Naive thymus-derived CD4-positive, alpha-beta T cell (primary cell): ENCODE measurements at regions not wholly inside any gene's neighbourhood (a gene's known extent, or its start where the extent isn't known, plus 50 kb on each side); places are given as distances from the start of the nearest gene placed in this dataset.
"Not testable (repeated sequence)": the region's sequence is repeated elsewhere in the genome, so short reads cannot be mapped to it uniquely, and the experiment has no call there.

Experiments
- ATAC-seq: fragments of 150-1000 bp; cut with Tn5 transposase; 2 replicates; pipeline ENCODE4 v1.10.0; 2021; ENCODE audit warnings: mild to moderate bottlenecking, moderate library complexity
- CTCF ChIA-PET: fragments of 350-600 bp; sonication (Branson Sonifier 250); formaldehyde crosslinking; loops from one replicate; lab custom pipeline; 2021; ENCODE audit warnings: antibody characterized with exemption; lab: Charles Lee
- POLR2A ChIA-PET: fragments of 350-600 bp; sonication (Branson Sonifier 250); formaldehyde crosslinking; loops from one replicate; lab custom pipeline; 2021; ENCODE audit warnings: antibody characterized with exemption, inconsistent platforms; lab: Charles Lee
- DNase-seq, 9 donors: peaks; one replicate each; pipeline versions ENCODE4 v3.0.0 to v3.0.0-alpha.2; 2020 to 2022; ENCODE audit warnings: mixed read lengths in 1 of 9
- H3K27ac ChIP-seq: one replicate; pipeline ENCODE4 v1.7.0; 2013; ENCODE audit warnings: mild to moderate bottlenecking, low read depth, low read length, moderate library complexity
- H3K27me3 ChIP-seq, 2 donors: one replicate each; pipeline ENCODE4 v1.7.0; 2013; ENCODE audit warnings: low read length in 2 of 2, mild to moderate bottlenecking in 2 of 2, moderate library complexity in 2 of 2; ENCODE audit not compliant: control insufficient read depth in 2 of 2, insufficient read depth in 2 of 2
- H3K36me3 ChIP-seq, 3 experiments: 1 replicate in 2 of 3; 2 replicates in 1 of 3; pipeline ENCODE4 v1.7.0; 2013; ENCODE audit warnings: low read length in 3 of 3, mild to moderate bottlenecking in 3 of 3, moderate library complexity in 1 of 3; ENCODE audit not compliant: insufficient read depth in 3 of 3, control insufficient read depth in 2 of 3
- H3K4me1 ChIP-seq, 2 donors: one replicate each; pipeline ENCODE4 v1.7.0; 2013; ENCODE audit warnings: low read length in 2 of 2, mild to moderate bottlenecking in 2 of 2, moderate library complexity in 1 of 2; ENCODE audit not compliant: control insufficient read depth in 2 of 2, insufficient read depth in 2 of 2
- H3K4me3 ChIP-seq: 2 replicates; pipeline ENCODE4 v1.7.0; 2013; ENCODE audit warnings: mild to moderate bottlenecking, low read length
- H3K9me3 ChIP-seq, 3 experiments: 1 replicate in 2 of 3; 2 replicates in 1 of 3; pipeline ENCODE4 v1.7.0; 2013; ENCODE audit warnings: low read length in 3 of 3; ENCODE audit not compliant: control insufficient read depth in 2 of 3
- H3K27ac Mint-ChIP-seq, 9 donors: one replicate each; pipeline ENCODE4 v1.8.0; 2020 to 2022; ENCODE audit warnings: mixed read lengths in 9 of 9, mild to moderate bottlenecking in 8 of 9, moderate library complexity in 5 of 9, inconsistent platforms in 2 of 9
- H3K27me3 Mint-ChIP-seq, 5 donors: one replicate each; pipeline ENCODE4 v1.8.0; 2021 to 2022; ENCODE audit warnings: mixed read lengths in 5 of 5, mild to moderate bottlenecking in 1 of 5
- H3K36me3 Mint-ChIP-seq, 5 donors: one replicate each; pipeline ENCODE4 v1.8.0; 2020 to 2022; ENCODE audit warnings: mixed read lengths in 5 of 5, mild to moderate bottlenecking in 3 of 5, inconsistent platforms in 1 of 5
- H3K4me1 Mint-ChIP-seq, 7 donors: one replicate each; pipeline ENCODE4 v1.8.0; 2020 to 2022; ENCODE audit warnings: mixed read lengths in 7 of 7, mild to moderate bottlenecking in 3 of 7, inconsistent platforms in 1 of 7
- H3K4me3 Mint-ChIP-seq, 10 donors: one replicate each; pipeline ENCODE4 v1.8.0; 2020 to 2022; ENCODE audit warnings: mild to moderate bottlenecking in 10 of 10, mixed read lengths in 10 of 10, moderate library complexity in 6 of 10, inconsistent platforms in 2 of 10
- H3K9me3 Mint-ChIP-seq, 11 donors: one replicate each; pipeline ENCODE4 v1.8.0; 2020 to 2022; ENCODE audit warnings: mixed read lengths in 11 of 11, mild to moderate bottlenecking in 4 of 11, inconsistent platforms in 1 of 11, moderate library complexity in 1 of 11
- intact Hi-C, 2 donors: fragments of 100-400 bp; cut with micrococcal nuclease; formaldehyde crosslinking; loops; one replicate each; pipeline ENCODE4 v1.15.1; 2023

- intact Hi-C loops = no loop called here
- Histone ChIP-seq H3K4me3 (no peak overlapping the region), H3K27ac (no peak overlapping the region), H3K27me3 (no peaks in the 10 kb centered on the region), H3K4me1 (no peaks in the 10 kb centered on the region), H3K36me3 (no peaks in the 10 kb centered on the region), H3K9me3 (peaks cover 0 to 2% (median 0%) of the 10 kb centered on the region in 3 experiments)
- Mint-ChIP-seq H3K9me3 (peaks cover 0 to 9% (median 4%) of the 10 kb centered on the region in 11 donors), H3K4me3 (no peak overlapping the region), H3K27me3 (peaks cover 0 to 24% (median 11%) of the 10 kb centered on the region in 5 donors), H3K27ac (no peak overlapping the region), H3K4me1 (no peaks in the 10 kb centered on the region), H3K36me3 (peaks cover 0 to 6% (median 0%) of the 10 kb centered on the region in 5 donors)
- POLR2A ChIA-PET = no interaction called here
- no peak for DNase-seq
- CTCF ChIA-PET = no interaction called here
- no peak for ATAC-seq
These were observed 85.7 kb upstream of the SLC45A1 start for GRCh38 chr1:8232036-8232757.

DNA sequence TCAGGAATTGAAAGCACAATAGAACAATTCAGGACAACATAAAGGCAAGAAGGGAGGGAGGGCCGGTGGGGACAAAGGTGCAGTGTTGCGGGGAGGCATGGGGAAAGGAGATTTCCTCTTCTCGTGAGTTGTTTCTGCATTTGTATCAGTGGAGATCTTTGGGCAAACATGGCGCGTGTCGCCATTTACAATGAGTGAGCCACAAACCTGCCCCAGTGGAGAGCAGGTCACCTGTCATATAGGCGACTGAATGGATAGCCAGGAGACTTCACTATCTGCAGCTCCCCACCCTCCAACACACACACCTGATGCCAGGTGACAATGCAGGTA is 87.7 kb upstream of the SLC45A1 start:
- Mint-ChIP-seq H3K4me1 (no peaks in the 10 kb centered on the region), H3K27me3 (peaks cover 0 to 26% (median 11%) of the 10 kb centered on the region in 5 donors), H3K4me3 (no peak overlapping the region), H3K27ac (no peak overlapping the region), H3K9me3 (peaks cover 0 to 17% (median 9%) of the 10 kb centered on the region in 11 donors), H3K36me3 (peaks cover 0 to 11% (median 0%) of the 10 kb centered on the region in 5 donors)
- ATAC-seq = no peak
- H3K36me3 ChIP-seq = no peaks in the 10 kb centered on the region
- CTCF ChIA-PET = interaction anchor here (0.6 kb wide), 2 partner anchors 37 to 65 kb away, joined by 3 to 7 read pairs; no protein-coding TSS in a partner anchor
- no peaks in the 10 kb centered on the region for H3K27me3 ChIP-seq
- H3K27ac ChIP-seq = no peak overlapping the region
- intact Hi-C loops = no loop called here
- peaks cover 0 to 4% (median 0%) of the 10 kb centered on the region in 3 experiments for H3K9me3 ChIP-seq
- no peak overlapping the region for H3K4me3 ChIP-seq
- POLR2A ChIA-PET = no interaction called here
- DNase-seq = no peak
- H3K4me1 ChIP-seq = no peaks in the 10 kb centered on the region

DNA sequence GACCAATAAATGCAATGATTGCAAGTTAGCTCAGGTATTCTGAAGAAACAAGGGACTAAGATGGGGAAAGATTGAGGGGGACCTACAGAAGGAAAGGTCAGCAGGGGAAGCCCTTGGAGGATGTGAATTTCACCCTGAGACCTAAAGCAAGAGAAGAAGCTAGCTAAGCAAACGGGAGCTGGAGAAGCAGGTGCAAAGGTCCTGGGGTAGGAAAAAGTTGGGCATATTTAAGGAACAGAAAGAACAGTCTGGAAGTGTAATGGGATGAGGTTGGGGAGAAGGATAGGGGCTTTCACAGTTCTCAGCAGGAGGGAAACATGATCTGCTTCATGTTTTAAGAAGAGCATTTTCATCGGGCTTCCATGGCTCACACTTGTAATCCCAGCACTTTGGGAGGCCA is 89.7 kb upstream of the SLC45A1 start:
- peak overlapping the region in 1 of 9 donors; percentile 25 for H3K27ac Mint-ChIP-seq
- DNase-seq (no peak), ATAC-seq (no peak)
- peaks cover 0 to 8% (median 4%) of the 10 kb centered on the region in 7 donors for H3K4me1 Mint-ChIP-seq
- peaks cover 5 to 32% (median 15%) of the 10 kb centered on the region in 5 donors for H3K27me3 Mint-ChIP-seq
- no peaks in the 10 kb centered on the region for H3K4me1 ChIP-seq
- peaks cover 0 to 11% (median 0%) of the 10 kb centered on the region in 5 donors for H3K36me3 Mint-ChIP-seq
- H3K9me3 Mint-ChIP-seq = peaks cover 0 to 17% (median 9%) of the 10 kb centered on the region in 11 donors
- no peak overlapping the region for H3K27ac ChIP-seq
- no peak overlapping the region for H3K4me3 Mint-ChIP-seq
- H3K36me3 ChIP-seq = no peaks in the 10 kb centered on the region
- ChIA-PET CTCF (no interaction called here), POLR2A (no interaction called here)
- H3K9me3 ChIP-seq = peaks cover 0 to 4% (median 0%) of the 10 kb centered on the region in 3 experiments
- intact Hi-C loops = no loop called here
- no peak overlapping the region for H3K4me3 ChIP-seq
- H3K27me3 ChIP-seq = no peaks in the 10 kb centered on the region

DNA sequence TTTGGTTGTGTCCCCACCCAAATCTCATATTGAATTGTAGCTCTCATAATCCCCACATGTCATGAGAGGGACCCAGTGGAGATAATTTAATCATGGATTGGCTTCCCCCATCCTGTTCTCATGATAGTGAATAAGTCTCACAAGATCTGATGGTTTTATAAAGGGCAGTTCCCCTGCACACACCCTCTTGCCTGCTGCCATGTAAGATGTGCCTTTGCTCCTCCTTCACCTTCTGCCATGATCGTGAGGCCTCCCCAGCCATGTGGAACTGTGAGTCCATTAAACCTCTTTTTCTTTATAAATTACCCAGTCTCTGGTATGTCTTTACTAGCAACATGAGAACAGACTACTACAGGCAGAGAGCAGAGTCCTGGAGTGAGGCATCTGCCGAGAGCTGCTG is 90.2 kb upstream of the SLC45A1 start:
- ATAC-seq, DNase-seq, H3K4me1 Mint-ChIP-seq, POLR2A ChIA-PET, H3K27ac ChIP-seq, H3K4me3 ChIP-seq, H3K4me3 Mint-ChIP-seq, H3K4me1 ChIP-seq, H3K36me3 ChIP-seq, H3K27me3 ChIP-seq, H3K9me3 ChIP-seq, intact Hi-C loops, CTCF ChIA-PET: not testable (repeated sequence)
- Mint-ChIP-seq H3K9me3 (peaks cover 0 to 17% (median 9%) of the 10 kb centered on the region in 11 donors), H3K27me3 (peaks cover 5 to 31% (median 15%) of the 10 kb centered on the region in 5 donors), H3K27ac (peak overlapping the region in 2 of 9 donors; percentile 25 to 43), H3K36me3 (peaks cover 0 to 11% (median 0%) of the 10 kb centered on the region in 5 donors)

GRCh38 chr1:8226747-8227146 is 91.2 kb upstream of the SLC45A1 start:
- Mint-ChIP-seq H3K4me3 (no peak overlapping the region), H3K36me3 (peaks cover 0 to 11% (median 0%) of the 10 kb centered on the region in 5 donors), H3K9me3 (peaks cover 0 to 17% (median 9%) of the 10 kb centered on the region in 11 donors), H3K4me1 (peaks cover 0 to 8% (median 4%) of the 10 kb centered on the region in 7 donors), H3K27me3 (peaks cover 5 to 27% (median 14%) of the 10 kb centered on the region in 5 donors), H3K27ac (no peak overlapping the region)
- H3K4me3 ChIP-seq = no peak overlapping the region
- ATAC-seq (no peak), DNase-seq (no peak)
- peaks cover 0 to 4% (median 0%) of the 10 kb centered on the region in 3 experiments for H3K9me3 ChIP-seq
- H3K36me3 ChIP-seq = no peaks in the 10 kb centered on the region
- H3K27me3 ChIP-seq = no peaks in the 10 kb centered on the region
- no peaks in the 10 kb centered on the region for H3K4me1 ChIP-seq
- no peak overlapping the region for H3K27ac ChIP-seq
- intact Hi-C loops = no loop called here
- POLR2A ChIA-PET = no interaction called here
- CTCF ChIA-PET = interaction anchor here (0.6 kb wide), 1 partner anchor 19 kb away, joined by 4 read pairs; no protein-coding TSS in a partner anchor

DNA sequence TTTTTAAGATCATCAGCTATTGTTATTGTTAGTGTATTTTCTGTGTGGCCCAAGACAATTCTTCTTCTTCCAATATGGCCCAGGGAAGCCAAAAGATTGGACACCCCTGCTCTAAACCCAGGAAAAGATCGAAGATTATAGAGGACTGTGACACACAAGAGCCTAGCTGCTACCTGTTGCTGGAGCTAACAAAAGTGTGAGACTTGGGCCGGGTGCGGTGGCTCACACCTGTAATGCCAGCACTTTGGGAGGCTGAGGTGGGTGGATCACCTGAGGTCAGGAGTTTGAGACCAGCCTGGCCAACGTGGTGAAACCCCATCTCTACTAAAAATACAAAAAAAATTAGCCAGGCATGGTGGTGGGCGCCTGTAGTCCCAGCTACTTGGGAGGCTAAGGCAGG is 91.9 kb upstream of the SLC45A1 start:
- H3K27ac Mint-ChIP-seq, H3K36me3 ChIP-seq, H3K27me3 ChIP-seq, POLR2A ChIA-PET, intact Hi-C loops, H3K4me3 Mint-ChIP-seq, H3K27ac ChIP-seq, H3K4me1 Mint-ChIP-seq, ATAC-seq, H3K9me3 ChIP-seq, H3K4me1 ChIP-seq, DNase-seq, H3K4me3 ChIP-seq: not testable (repeated sequence)
- peaks cover 5 to 27% (median 14%) of the 10 kb centered on the region in 5 donors for H3K27me3 Mint-ChIP-seq
- H3K9me3 Mint-ChIP-seq = peaks cover 0 to 17% (median 9%) of the 10 kb centered on the region in 11 donors
- CTCF ChIA-PET = interaction anchor here (0.6 kb wide), 1 partner anchor 20 kb away, joined by 4 read pairs; no protein-coding TSS in a partner anchor
- peaks cover 0 to 11% (median 0%) of the 10 kb centered on the region in 5 donors for H3K36me3 Mint-ChIP-seq
